ENCODE measurements at regions not wholly inside any gene's neighbourhood (a gene's known extent, or its start where the extent isn't known, plus 50 kb on each side); places are given as distances from the start of the nearest gene placed in this dataset.

DNA sequence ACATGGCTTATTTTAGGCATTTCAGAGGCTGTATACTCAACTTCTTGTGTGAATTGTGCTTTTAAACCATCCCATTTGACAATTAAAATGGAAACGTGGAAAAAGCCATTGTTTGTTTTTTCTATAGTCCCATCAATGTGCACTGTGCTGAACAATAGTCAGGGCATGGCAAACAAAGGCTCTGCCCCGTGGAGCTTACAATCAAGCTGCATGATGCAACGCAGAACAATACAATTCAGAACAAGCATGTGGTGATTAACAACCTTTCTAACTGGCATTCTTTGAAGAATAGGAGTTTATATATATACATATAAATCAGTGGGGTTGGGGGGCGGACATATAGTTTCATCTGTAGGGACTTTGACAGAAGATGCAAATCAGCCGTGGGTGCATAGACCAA is 2125.4 kb upstream of the WWC1 start:
- Mint-ChIP-seq H3K27me3 (ENCODE audit: low read depth in 3 of 3) (peaks cover 0 to 2% (median 0%) of the 10 kb centered on the region in 3 donors), H3K4me3 (no peak overlapping the region), H3K27ac (no peak overlapping the region), H3K4me1 (no peaks in the 10 kb centered on the region), H3K36me3 (no peaks in the 10 kb centered on the region), H3K9me3 (peaks cover 0 to 35% (median 14%) of the 10 kb centered on the region in 6 donors)
- no peak for DNase-seq

DNA sequence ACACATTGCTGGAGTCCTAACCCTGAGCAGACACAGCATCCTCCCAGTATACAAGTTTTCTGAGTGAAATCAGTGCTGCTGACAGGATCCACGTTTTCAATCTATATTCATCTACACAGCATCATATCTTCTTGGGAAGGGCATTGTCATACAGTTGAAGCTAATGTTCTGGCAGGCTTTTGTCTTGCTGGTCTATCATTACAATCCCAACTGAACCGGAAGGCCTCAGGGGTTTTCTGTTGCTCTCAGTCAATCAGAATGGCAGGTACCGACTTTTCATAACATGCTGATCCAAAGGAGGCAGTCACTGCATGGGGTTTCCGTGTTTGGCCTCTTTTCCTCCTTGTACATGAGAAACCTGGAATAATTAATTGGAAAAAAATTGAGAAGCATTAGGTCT is 2118.8 kb upstream of the WWC1 start:
- Mint-ChIP-seq H3K36me3 (peaks cover 0 to 3% (median 0%) of the 10 kb centered on the region in 3 donors), H3K9me3 (peaks cover 7 to 35% (median 21%) of the 10 kb centered on the region in 6 donors), H3K27me3 (ENCODE audit: low read depth in 3 of 3) (peaks cover 0 to 2% (median 0%) of the 10 kb centered on the region in 3 donors), H3K4me3 (no peak overlapping the region), H3K27ac (no peak overlapping the region), H3K4me1 (no peaks in the 10 kb centered on the region)
- no peak for DNase-seq

DNA sequence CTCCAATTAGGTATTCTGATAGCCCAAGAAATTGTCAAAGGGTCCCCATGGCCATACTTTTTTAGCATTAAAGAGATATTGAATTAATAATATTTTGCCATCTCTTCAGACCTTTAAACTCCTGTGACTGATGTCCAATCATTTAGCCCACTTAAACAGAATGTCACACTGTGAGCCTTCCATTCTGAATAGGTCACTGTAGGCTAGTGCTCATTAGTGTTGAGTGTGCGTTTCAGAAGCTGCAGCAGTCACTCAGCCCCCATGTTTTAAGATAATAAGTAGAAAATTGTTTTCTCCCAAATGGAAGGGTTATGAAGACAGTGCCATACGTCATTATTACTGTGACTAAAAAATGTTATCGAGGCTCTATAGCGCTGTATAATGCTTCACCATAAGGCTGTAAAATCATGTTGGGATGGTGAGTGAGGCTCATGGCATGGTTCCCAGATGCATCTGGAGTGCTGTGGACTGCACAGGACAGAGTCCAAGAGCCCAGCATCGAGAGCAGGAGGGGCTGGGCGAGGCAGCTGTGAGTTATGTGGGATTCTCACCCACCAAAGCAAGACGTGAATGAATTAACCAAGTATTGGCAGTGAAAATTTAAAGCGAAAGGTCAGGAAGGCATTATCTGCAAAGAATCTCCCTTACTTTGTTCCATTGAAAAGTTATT is 2112.9 kb upstream of the WWC1 start:
- H3K27ac Mint-ChIP-seq: no peak overlapping the region
- H3K4me3 Mint-ChIP-seq: no peak overlapping the region
- DNase-seq: no peak
- no peaks in the 10 kb centered on the region for H3K4me1 Mint-ChIP-seq
- peaks cover 1 to 2% (median 2%) of the 10 kb centered on the region in 3 donors for H3K27me3 Mint-ChIP-seq (ENCODE audit: low read depth in 3 of 3)
- peaks cover 10 to 52% (median 36%) of the 10 kb centered on the region in 6 donors for H3K9me3 Mint-ChIP-seq
- peaks cover 0 to under 1% (median 0%) of the 10 kb centered on the region in 3 donors for H3K36me3 Mint-ChIP-seq

DNA sequence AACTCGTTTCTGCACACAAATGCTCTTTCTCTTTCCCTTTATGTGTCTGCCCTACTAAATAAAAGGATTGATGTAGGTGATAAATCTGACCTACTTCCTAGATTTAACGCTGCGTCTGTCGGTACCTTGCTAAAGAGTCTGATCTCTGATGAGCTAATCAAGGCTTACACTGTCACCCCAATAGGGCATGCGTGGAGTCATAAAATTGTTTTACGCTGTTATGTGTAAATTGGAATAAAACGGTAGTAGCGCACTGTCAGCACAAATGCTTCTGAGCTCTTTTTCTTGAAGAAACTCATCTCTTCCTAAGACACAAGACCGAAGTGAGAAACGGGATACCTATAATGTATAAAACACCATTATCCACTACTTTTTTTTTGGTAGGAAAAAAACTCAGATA is 2106.3 kb upstream of the WWC1 start:
- Mint-ChIP-seq H3K36me3 (peaks cover 0 to 4% (median 0%) of the 10 kb centered on the region in 3 donors), H3K4me1 (no peaks in the 10 kb centered on the region), H3K27me3 (ENCODE audit: low read depth in 3 of 3) (no peaks in the 10 kb centered on the region), H3K9me3 (peaks cover 3 to 50% (median 19%) of the 10 kb centered on the region in 6 donors), H3K4me3 (no peak overlapping the region), H3K27ac (no peak overlapping the region)
- DNase-seq: no peak

DNA sequence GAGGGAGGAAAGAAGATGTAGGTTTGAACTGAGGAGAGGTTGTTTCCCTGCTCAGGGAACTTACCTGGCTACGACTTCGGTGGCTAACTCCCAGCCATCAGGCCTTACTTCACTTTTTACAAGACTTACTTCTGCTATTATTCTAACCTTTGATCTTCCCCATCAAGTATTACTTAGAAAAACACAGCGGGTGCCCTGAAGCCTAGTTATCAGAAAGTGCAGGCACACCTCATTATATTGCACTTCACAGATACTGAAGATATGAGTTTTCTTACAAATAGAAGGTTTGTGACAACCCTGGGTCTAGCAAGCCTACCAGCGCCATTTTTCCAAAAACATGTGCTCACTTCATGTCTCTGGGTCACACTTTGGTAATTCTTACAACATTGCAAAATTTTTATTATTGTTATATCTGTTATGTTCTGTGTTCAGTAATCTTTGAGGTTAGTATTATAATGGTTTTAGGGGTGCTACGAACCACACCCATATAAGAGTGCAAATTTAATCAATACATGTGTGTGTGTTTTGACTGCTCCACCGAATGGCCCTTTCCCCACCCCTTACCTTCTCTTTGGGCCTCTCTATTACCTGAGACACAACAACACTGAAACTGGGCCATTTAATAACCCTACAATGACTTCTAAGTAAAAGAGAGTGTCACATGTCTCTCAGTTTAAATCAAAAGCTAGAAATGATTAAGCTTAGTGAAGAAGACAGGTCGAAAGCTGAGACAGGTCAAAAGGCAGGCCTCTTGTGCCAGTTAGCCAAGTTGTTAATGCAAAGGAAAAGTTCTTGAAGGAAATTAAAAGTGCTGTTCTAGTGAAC is 2102.7 kb upstream of the WWC1 start:
- Mint-ChIP-seq H3K27me3 (ENCODE audit: low read depth in 3 of 3) (peaks cover 0 to 3% (median 1%) of the 10 kb centered on the region in 3 donors), H3K4me3 (no peak overlapping the region), H3K36me3 (peaks cover 0 to 4% (median 0%) of the 10 kb centered on the region in 3 donors), H3K4me1 (no peaks in the 10 kb centered on the region), H3K9me3 (peaks cover 3 to 58% (median 21%) of the 10 kb centered on the region in 6 donors), H3K27ac (no peak overlapping the region)
- DNase-seq: no peak

DNA sequence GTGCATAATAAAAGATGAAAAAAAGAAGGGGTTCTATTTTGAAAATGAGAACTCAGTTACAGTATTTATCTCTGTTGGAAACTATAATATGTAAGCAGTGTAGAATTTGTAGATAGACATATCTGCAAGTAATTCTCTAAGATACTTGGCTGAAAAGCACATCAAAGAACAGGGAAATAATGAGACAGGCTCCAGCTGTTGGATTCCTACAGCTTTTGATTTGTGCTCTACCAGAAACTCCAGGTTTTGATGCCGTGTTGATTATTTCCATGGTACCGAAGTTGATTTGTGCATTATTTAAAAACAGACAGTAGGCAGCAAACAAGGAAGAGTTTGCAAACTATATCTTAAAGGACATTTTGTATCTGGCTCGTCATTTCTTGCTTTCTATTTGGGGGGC is 2098.7 kb upstream of the WWC1 start:
- Mint-ChIP-seq H3K9me3 (peaks cover 0 to 57% (median 25%) of the 10 kb centered on the region in 6 donors), H3K4me3 (no peak overlapping the region), H3K36me3 (peaks cover 0 to 4% (median 0%) of the 10 kb centered on the region in 3 donors), H3K27me3 (ENCODE audit: low read depth in 3 of 3) (peaks cover 0 to 3% (median 1%) of the 10 kb centered on the region in 3 donors), H3K4me1 (no peaks in the 10 kb centered on the region), H3K27ac (no peak overlapping the region)
- no peak for DNase-seq

DNA sequence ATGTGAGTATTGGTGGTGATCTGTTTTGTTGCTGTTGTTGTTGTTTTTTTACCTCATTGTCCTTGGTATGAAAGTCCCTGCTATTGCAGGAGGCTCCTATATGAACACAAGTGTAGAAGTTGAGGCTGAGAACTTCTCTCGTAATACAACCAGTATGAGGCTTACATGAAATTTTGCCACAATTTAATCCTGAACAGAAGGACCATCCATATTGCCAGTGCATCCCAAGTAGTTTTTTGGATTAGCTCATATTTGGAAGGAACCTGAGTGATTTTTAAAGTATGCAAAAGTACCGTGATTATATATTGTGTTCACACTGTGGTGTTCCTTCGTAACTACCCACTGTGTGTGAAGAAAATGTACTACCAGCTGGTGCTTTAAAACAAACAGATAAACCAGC is 2095.5 kb upstream of the WWC1 start:
- DNase-seq: no peak
- Mint-ChIP-seq H3K4me3 (no peak overlapping the region), H3K27ac (no peak overlapping the region), H3K36me3 (no peaks in the 10 kb centered on the region), H3K4me1 (no peaks in the 10 kb centered on the region), H3K27me3 (ENCODE audit: low read depth in 3 of 3) (peaks cover 0 to 1% (median 0%) of the 10 kb centered on the region in 3 donors), H3K9me3 (peaks cover 2 to 33% (median 22%) of the 10 kb centered on the region in 6 donors)

DNA sequence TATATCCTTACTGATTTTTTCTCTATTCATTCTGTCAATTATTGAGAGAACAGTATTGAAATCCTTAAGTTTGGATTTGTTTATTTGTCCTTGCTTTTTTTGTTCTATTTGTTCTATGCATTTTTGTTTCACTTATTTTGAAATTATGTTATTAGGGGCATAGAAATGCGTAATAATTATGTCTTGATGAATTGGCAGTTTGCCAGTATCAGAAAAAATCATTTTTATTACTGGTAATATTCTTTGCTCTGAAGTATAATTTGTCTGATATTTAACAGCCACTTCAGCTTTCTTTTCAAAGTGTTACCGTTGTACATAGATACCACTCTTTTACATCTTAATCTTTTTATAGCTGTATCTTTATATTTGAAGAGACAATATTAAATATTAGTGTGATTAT is 2090.9 kb upstream of the WWC1 start:
- H3K4me3 Mint-ChIP-seq: no peak overlapping the region
- no peaks in the 10 kb centered on the region for H3K4me1 Mint-ChIP-seq
- no peak for DNase-seq
- peaks cover 9 to 34% (median 19%) of the 10 kb centered on the region in 6 donors for H3K9me3 Mint-ChIP-seq
- H3K36me3 Mint-ChIP-seq: no peaks in the 10 kb centered on the region
- peaks cover 0 to 3% (median 0%) of the 10 kb centered on the region in 3 donors for H3K27me3 Mint-ChIP-seq (ENCODE audit: low read depth in 3 of 3)
- H3K27ac Mint-ChIP-seq: no peak overlapping the region

DNA sequence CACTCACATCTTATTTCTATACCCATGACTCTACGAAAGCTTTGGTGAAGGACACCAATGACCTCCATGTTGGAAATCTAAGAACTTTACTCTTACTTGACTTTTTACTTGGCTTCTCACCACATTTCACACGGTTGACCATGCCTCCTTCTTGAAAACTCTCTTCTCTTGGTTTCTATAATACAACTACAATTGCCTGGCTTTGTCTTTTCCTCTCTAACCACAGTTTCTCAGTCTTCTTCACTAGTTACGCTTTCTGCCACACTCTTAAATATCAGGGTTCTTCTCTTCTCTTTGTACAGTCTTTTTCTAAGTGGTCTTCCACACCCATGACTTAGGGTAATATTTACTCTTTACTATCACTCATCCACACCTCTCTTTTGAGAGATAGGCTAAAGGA is 2079.8 kb upstream of the WWC1 start:
- H3K36me3 Mint-ChIP-seq: no peaks in the 10 kb centered on the region
- DNase-seq: no peak
- no peak overlapping the region for H3K4me3 Mint-ChIP-seq
- no peak overlapping the region for H3K27ac Mint-ChIP-seq
- H3K4me1 Mint-ChIP-seq: no peaks in the 10 kb centered on the region
- H3K27me3 Mint-ChIP-seq (ENCODE audit: low read depth in 3 of 3): no peaks in the 10 kb centered on the region
- peaks cover 8 to 22% (median 16%) of the 10 kb centered on the region in 6 donors for H3K9me3 Mint-ChIP-seq

DNA sequence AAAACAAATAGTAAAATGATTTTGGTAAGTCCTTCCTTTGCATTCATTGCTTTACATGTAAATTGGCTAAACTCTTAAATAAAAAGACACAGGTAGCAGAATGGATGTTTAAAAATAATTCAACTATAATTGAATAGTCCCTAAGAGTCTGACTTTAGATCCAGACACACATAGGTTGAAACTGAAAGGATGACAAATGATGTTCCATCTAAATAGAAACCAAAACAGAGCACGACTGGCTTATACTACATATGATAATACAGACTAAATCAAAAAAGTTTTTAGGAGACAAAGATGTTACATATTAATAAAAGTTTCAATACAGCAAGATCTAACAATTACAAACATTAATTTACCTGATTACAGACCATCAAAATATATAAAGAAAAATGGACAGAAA is 2055.1 kb upstream of the WWC1 start:
- peaks cover 21 to 65% (median 27%) of the 10 kb centered on the region in 6 donors for H3K9me3 Mint-ChIP-seq
- H3K27ac Mint-ChIP-seq: no peak overlapping the region
- no peak for DNase-seq
- H3K27me3 Mint-ChIP-seq (ENCODE audit: low read depth in 3 of 3): peaks cover 0 to 1% (median 0%) of the 10 kb centered on the region in 3 donors
- no peaks in the 10 kb centered on the region for H3K36me3 Mint-ChIP-seq
- no peaks in the 10 kb centered on the region for H3K4me1 Mint-ChIP-seq
- no peak overlapping the region for H3K4me3 Mint-ChIP-seq

DNA sequence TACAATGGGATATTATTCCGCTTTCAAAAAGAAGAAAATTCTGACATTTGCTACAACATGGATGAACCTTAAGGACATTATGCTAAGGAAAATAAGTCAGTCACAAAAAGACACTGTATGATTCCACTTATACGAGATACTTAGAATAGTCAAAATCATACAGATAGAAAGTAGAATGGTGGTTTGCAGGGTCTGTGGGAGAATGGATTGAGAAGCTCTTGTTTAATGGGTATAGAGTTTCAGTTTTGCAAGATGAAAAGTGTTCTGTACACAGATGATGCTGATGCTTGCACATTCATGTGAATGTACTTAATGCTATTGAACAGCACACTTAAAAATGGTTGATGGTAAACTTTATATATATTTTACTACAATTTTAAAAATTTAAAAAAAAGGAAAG is 2050.7 kb upstream of the WWC1 start:
- H3K27me3 Mint-ChIP-seq (ENCODE audit: low read depth in 3 of 3): peaks cover 0 to 1% (median 0%) of the 10 kb centered on the region in 3 donors
- no peak for DNase-seq
- no peaks in the 10 kb centered on the region for H3K36me3 Mint-ChIP-seq
- no peak overlapping the region for H3K27ac Mint-ChIP-seq
- peaks cover 12 to 44% (median 20%) of the 10 kb centered on the region in 6 donors for H3K9me3 Mint-ChIP-seq
- H3K4me1 Mint-ChIP-seq: no peaks in the 10 kb centered on the region
- no peak overlapping the region for H3K4me3 Mint-ChIP-seq

DNA sequence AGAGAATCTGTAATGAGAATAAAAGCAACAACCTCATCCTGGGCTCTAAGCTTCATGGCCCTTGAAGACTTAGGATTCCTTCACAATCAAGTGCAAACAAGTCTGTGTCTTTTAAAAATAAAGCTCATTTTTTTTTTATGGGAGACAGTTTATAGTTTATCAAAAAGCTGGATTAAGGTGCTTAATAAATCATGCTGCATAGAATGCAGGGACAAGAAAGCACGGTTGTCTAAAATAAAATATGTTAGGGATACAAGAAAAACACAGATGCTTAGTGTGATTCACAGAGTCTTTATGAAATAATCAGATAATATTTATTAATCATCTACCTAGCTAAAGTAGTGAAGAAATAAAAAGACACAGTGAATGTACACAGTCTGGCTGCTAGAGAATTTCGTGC is 2045.9 kb upstream of the WWC1 start:
- Mint-ChIP-seq H3K36me3 (no peaks in the 10 kb centered on the region), H3K4me3 (no peak overlapping the region), H3K4me1 (no peaks in the 10 kb centered on the region), H3K27me3 (ENCODE audit: low read depth in 3 of 3) (peaks cover 0 to 1% (median 0%) of the 10 kb centered on the region in 3 donors), H3K9me3 (peaks cover 14 to 32% (median 23%) of the 10 kb centered on the region in 6 donors), H3K27ac (no peak overlapping the region)
- no peak for DNase-seq

DNA sequence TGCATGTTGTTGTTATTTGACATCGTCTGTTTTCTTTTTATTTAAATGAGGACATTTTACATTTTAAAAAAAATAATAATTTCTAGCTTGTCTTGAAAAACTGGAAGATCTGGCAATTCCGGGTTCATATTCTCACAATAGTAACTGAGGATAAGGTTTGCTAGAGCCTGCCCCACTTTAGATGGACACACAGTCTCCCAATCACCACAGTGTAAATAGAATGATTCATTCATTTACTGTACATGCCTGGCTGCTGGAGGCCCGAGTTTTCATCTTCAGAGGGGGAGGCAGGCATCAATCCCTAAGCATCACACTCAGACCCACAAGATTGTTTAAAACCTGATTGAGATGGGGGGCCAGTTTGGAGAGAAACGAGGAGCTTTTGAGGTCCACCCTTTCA is 2039.7 kb upstream of the WWC1 start:
- Mint-ChIP-seq H3K27ac (no peak overlapping the region), H3K9me3 (peaks cover 22 to 39% (median 30%) of the 10 kb centered on the region in 6 donors), H3K4me3 (no peak overlapping the region), H3K4me1 (no peaks in the 10 kb centered on the region), H3K36me3 (no peaks in the 10 kb centered on the region), H3K27me3 (ENCODE audit: low read depth in 3 of 3) (no peaks in the 10 kb centered on the region)
- no peak for DNase-seq

DNA sequence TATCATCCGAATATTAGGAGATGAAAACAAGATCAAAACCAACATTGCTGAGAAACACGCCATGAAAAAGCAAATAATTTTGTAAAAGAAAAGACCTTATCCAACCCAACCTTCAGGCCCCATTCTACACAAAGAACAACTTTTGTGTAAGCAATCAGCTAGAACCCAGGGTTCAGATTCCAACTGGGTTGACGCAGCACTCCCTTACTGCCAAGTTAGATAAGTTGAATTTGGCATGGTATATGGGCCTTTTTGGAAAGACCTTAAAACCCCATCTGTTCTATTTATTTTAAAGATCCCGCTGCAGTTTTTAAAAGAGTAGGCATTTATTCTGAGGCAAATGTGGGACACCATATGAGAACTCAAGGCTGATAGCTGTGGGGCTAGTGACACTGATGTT is 2033.8 kb upstream of the WWC1 start:
- H3K27me3 Mint-ChIP-seq (ENCODE audit: low read depth in 3 of 3): no peaks in the 10 kb centered on the region
- H3K27ac Mint-ChIP-seq: no peak overlapping the region
- no peak for DNase-seq
- no peaks in the 10 kb centered on the region for H3K36me3 Mint-ChIP-seq
- peaks cover 14 to 37% (median 22%) of the 10 kb centered on the region in 6 donors for H3K9me3 Mint-ChIP-seq
- H3K4me3 Mint-ChIP-seq: no peak overlapping the region
- no peaks in the 10 kb centered on the region for H3K4me1 Mint-ChIP-seq
